GM10248 (cell line): ENCODE measurements at regions not wholly inside any gene's neighbourhood (a gene's known extent, or its start where the extent isn't known, plus 50 kb on each side); places are given as distances from the start of the nearest gene placed in this dataset.

Experiments used
- CTCF ChIA-PET: fragments of 300-600 bp; sonication (Branson Sonifier 250); formaldehyde crosslinking; extraction: SDS; loops from one replicate; lab custom pipeline; 2021; ENCODE audit warnings: antibody characterized with exemption; lab: Yijun Ruan, JAX
- POLR2A ChIA-PET: fragments of 350-650 bp; sonication (Branson Sonifier 250); formaldehyde crosslinking; extraction: SDS; loops from one replicate; lab custom pipeline; 2020; ENCODE audit warnings: antibody characterized with exemption; lab: Yijun Ruan, JAX
- DNase-seq: peaks from one replicate; pipeline ENCODE4 v3.0.0; 2012; ENCODE audit errors: extremely low spot score
- CTCF ChIP-seq: IDR thresholded peaks from 2 replicates; pipeline ENCODE4 v1.5.1; 2012; ENCODE audit warnings: mild to moderate bottlenecking, low read depth; ENCODE audit errors: extremely low read depth, missing control alignments, control extremely low read depth

- TF ChIP-seq CTCF: no peak
- no peak for DNase-seq
- POLR2A ChIA-PET: no interaction called here
- CTCF ChIA-PET: no interaction called here
Measured at GRCh38 chr6:5869261-5869660, 137.5 kb downstream of the NRN1 start.

GRCh38 chr6:5866547-5867051, 140.1 kb downstream of the NRN1 start:
- ChIA-PET CTCF (no interaction called here), POLR2A (no interaction called here)
- DNase-seq: no peak
- TF ChIP-seq CTCF: no peak

GRCh38 chr6:5865506-5866031, 141.2 kb downstream of the NRN1 start:
- DNase-seq: no peak
- no peak for TF ChIP-seq CTCF
- POLR2A ChIA-PET: no interaction called here
- CTCF ChIA-PET: no interaction called here

- CTCF ChIA-PET: no interaction called here
- DNase-seq: no peak
- POLR2A ChIA-PET: no interaction called here
- no peak for TF ChIP-seq CTCF
Measured at GRCh38 chr6:5860849-5861248, 145.9 kb downstream of the NRN1 start.

GRCh38 chr6:5855787-5856470, 150.8 kb downstream of the NRN1 start:
- POLR2A ChIA-PET: no interaction called here
- no peak for TF ChIP-seq CTCF
- no peak for DNase-seq
- CTCF ChIA-PET: no interaction called here

GRCh38 chr6:5854899-5855298, 151.8 kb downstream of the NRN1 start:
- CTCF ChIA-PET: no interaction called here
- TF ChIP-seq CTCF: no peak
- POLR2A ChIA-PET: no interaction called here
- no peak for DNase-seq
